ENCODE measurements at regions not wholly inside any gene's neighbourhood (a gene's known extent, or its start where the extent isn't known, plus 50 kb on each side); places are given as distances from the start of the nearest gene placed in this dataset.

DNA sequence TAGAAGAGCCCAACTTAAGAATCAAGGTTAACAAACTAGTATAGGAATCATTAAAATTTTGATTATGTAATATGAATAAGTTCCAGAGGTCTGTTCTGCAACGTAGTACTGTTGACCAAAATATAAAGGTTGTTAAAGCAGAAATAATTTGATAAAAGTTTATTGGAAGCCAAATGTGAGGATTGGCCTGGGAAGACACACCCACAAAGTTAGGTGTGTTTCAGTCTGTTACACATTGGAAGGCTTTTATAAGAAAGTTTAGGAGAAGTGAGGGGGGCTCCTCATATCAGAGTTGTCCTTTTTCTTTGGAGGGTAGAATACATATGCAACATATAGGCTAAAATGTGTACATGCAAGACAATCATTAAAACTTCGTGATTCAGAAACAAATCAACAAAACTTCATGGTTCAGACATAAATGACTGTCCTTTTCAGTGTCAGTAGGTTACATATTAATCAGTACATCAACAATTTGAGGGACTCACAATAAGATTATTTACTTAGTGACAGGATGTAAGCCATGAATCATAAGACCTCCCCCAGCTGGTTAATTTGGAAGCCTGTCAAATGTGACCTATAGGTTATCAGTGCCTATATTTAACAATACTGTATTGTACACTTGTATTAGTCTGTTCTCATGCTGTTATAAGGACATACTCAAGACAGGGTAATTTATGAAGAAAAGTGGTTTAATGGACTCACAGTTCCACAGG lies 245.0 kb upstream of the B3GALT2 start:
- Histone ChIP-seq H3K4me1 (replicated peaks in 1 of 2; ENCODE audit: control insufficient read depth in 2 of 2, insufficient read depth in 2 of 2, low read length in 2 of 2) (no peaks in the 10 kb centered on the region), H3K4me2 (ENCODE audit: insufficient read depth, low read length) (no peak overlapping the region), H4K20me1 (replicated peaks; ENCODE audit: control insufficient read depth, insufficient read depth, low read length) (no peaks in the 10 kb centered on the region), H3K9me1 (ENCODE audit: control insufficient read depth, insufficient read depth, low read length) (no peaks in the 10 kb centered on the region), H2AFZ (ENCODE audit: low read depth, low read length) (no peak overlapping the region), H3K9me3 (replicated peaks; ENCODE audit: control insufficient read depth, insufficient read depth, low read depth, low read length) (0 out of 2 replicates have a peak, but pooled peaks cover 2% of the 10 kb centered on the region), H3K4me3 (no peak overlapping the region), H3K27ac (ENCODE audit: extremely low read depth, low read depth, low read length) (no peak overlapping the region), H3K79me2 (ENCODE audit: control insufficient read depth, insufficient read depth, low read length) (no peaks in the 10 kb centered on the region), H3K9ac (ENCODE audit: insufficient read depth in 1 of 2, low read depth in 2 of 2, low read length in 2 of 2) (no peak overlapping the region), H3K36me3 (ENCODE audit: control insufficient read depth, insufficient read depth, low read length) (no peaks in the 10 kb centered on the region), H3K27me3 (ENCODE audit: control insufficient read depth in 2 of 2, insufficient read depth in 2 of 2, low read length in 2 of 2) (no peaks in the 10 kb centered on the region)
- no TSS peak for BruUV-seq (replicated peaks)
- in situ Hi-C loops (cut with MboI) (no loop called here), intact Hi-C loops (cut with micrococcal nuclease) (no loop called here)
- CTCF ChIA-PET (ENCODE audit: low intra/inter-chr PET ratio): no interaction called here
- DNase-seq (ENCODE audit: extremely low read depth in 1 of 4, low spot score in 3 of 4) (no peak), FAIRE-seq (no peak), ATAC-seq (no peak)
- POLR2A ChIA-PET: no interaction called here
- no peak for TF ChIP-seq ZC3H8 (IDR thresholded peaks at IDR 0.05)
- TF ChIP-seq KAT7 (CRISPR knock-in tag; IDR thresholded peaks at IDR 0.05; ENCODE audit: borderline replicate concordance): no peak
- no peak for TF ChIP-seq TBP (optimal IDR thresholded peaks at IDR 0.05; ENCODE audit: low read depth, low read length)
- no peak for TF ChIP-seq MEF2A (IDR thresholded peaks at IDR 0.05; ENCODE audit: control insufficient read depth, low read depth, low read length)
- no peak for TF ChIP-seq SIRT6 (IDR thresholded peaks at IDR 0.05; ENCODE audit: low read depth, low read length)
- TF ChIP-seq HBP1 (CRISPR knock-in tag; IDR thresholded peaks at IDR 0.05): no peak
- no peak for TF ChIP-seq NR4A1 (CRISPR knock-in tag; IDR thresholded peaks at IDR 0.05)
- TF ChIP-seq NR4A1 (tag; IDR thresholded peaks at IDR 0.05): no peak
- no peak for TF ChIP-seq FOXK2 (conservative IDR thresholded peaks at IDR 0.05 in 1 of 2, IDR thresholded peaks at IDR 0.05 in 1 of 2; ENCODE audit: low read depth in 2 of 2)
- TF ChIP-seq MXI1 (IDR thresholded peaks at IDR 0.05; ENCODE audit: low read depth, low read length): no peak
- TF ChIP-seq TFAM (CRISPR knock-in tag; conservative IDR thresholded peaks at IDR 0.05): no peak
- TF ChIP-seq, protein P1, sequence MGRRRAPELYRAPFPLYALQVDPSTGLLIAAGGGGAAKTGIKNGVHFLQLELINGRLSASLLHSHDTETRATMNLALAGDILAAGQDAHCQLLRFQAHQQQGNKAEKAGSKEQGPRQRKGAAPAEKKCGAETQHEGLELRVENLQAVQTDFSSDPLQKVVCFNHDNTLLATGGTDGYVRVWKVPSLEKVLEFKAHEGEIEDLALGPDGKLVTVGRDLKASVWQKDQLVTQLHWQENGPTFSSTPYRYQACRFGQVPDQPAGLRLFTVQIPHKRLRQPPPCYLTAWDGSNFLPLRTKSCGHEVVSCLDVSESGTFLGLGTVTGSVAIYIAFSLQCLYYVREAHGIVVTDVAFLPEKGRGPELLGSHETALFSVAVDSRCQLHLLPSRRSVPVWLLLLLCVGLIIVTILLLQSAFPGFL (CRISPR knock-in tag; IDR thresholded peaks at IDR 0.05): no peak
- no peak for TF ChIP-seq ZNF263 (CRISPR knock-in tag; IDR thresholded peaks at IDR 0.05; ENCODE audit: borderline replicate concordance)
- TF ChIP-seq XRCC3 (IDR thresholded peaks at IDR 0.05): no peak
- no peak for TF ChIP-seq ZNF239 (CRISPR knock-in tag; IDR thresholded peaks at IDR 0.05)
- TF ChIP-seq NFIC (IDR thresholded peaks at IDR 0.05): no peak
- TF ChIP-seq, protein P2, sequence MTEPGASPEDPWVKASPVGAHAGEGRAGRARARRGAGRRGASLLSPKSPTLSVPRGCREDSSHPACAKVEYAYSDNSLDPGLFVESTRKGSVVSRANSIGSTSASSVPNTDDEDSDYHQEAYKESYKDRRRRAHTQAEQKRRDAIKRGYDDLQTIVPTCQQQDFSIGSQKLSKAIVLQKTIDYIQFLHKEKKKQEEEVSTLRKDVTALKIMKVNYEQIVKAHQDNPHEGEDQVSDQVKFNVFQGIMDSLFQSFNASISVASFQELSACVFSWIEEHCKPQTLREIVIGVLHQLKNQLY (CRISPR knock-in tag; conservative IDR thresholded peaks at IDR 0.05): no peak
- TF ChIP-seq THRAP3 (IDR thresholded peaks at IDR 0.05; ENCODE audit: borderline replicate concordance): no peak
- TF ChIP-seq TAF7 (tag; IDR thresholded peaks at IDR 0.05): no peak
- TF ChIP-seq FOS (IDR thresholded peaks at IDR 0.05; ENCODE audit: extremely low read depth, insufficient read length): no peak
- WGBS (ENCODE audit: insufficient coverage, low coverage, missing lambda C conversion rate): 0% methylated on average over 2 of the region's 2 CpGs

Data from K562 (cell line).